NCI-H146 treated with DMSO at 0.1 percent for 48 hours (cell line): ENCODE measurements at regions not wholly inside any gene's neighbourhood (a gene's known extent, or its start where the extent isn't known, plus 50 kb on each side); places are given as distances from the start of the nearest gene placed in this dataset.
"Not testable (repeated sequence)": the region's sequence is repeated elsewhere in the genome, so short reads cannot be mapped to it uniquely, and the experiment has no call there.

Experiments used
- DNase-seq: peaks from one replicate; lab custom pipeline; 2025; ENCODE audit not compliant: unreplicated experiment; lab: John Stamatoyannopoulos, UW

GRCh38 chr2:62654876-62655359 is 50.6 kb upstream of the EHBP1 start:
- no peak for DNase-seq

GRCh38 chr2:62654423-62654791 is 51.1 kb upstream of the EHBP1 start:
- no peak for DNase-seq

GRCh38 chr2:62653582-62654422 is 51.7 kb upstream of the EHBP1 start:
- DNase-seq: no peak

- not testable (repeated sequence) for DNase-seq
Measured at GRCh38 chr2:62649087-62649486, 56.4 kb upstream of the EHBP1 start.

- no peak for DNase-seq
Measured at GRCh38 chr2:62643100-62643471, 62.4 kb upstream of the EHBP1 start.

- DNase-seq: no peak
Measured at GRCh38 chr2:62642429-62643099, 62.9 kb upstream of the EHBP1 start.

GRCh38 chr2:62641936-62642335 is 63.6 kb upstream of the EHBP1 start:
- DNase-seq: no peak

GRCh38 chr2:62641410-62641843 is 64.1 kb upstream of the EHBP1 start:
- DNase-seq: no peak

- no peak for DNase-seq
Measured at GRCh38 chr2:62631160-62632085, 74.1 kb upstream of the EHBP1 start.

- not testable (repeated sequence) for DNase-seq
Measured at GRCh38 chr2:62630206-62630605, 75.3 kb upstream of the EHBP1 start.

- not testable (repeated sequence) for DNase-seq
Measured at GRCh38 chr2:62629310-62629709, 76.2 kb upstream of the EHBP1 start.

- DNase-seq: no peak
Measured at GRCh38 chr2:62627667-62628066, 77.8 kb upstream of the EHBP1 start.

GRCh38 chr2:62624855-62625254 is 80.7 kb upstream of the EHBP1 start:
- DNase-seq: no peak

GRCh38 chr2:62616486-62616885 is 89.0 kb upstream of the EHBP1 start:
- not testable (repeated sequence) for DNase-seq

GRCh38 chr2:62611854-62612253 is 93.7 kb upstream of the EHBP1 start:
- DNase-seq: no peak

GRCh38 chr2:62605471-62605870 is 99.5 kb upstream of the TMEM17 start:
- not testable (repeated sequence) for DNase-seq

GRCh38 chr2:62604336-62604735 is 98.3 kb upstream of the TMEM17 start:
- DNase-seq: no peak

- DNase-seq: no peak
Measured at GRCh38 chr2:62603154-62603712, 97.2 kb upstream of the TMEM17 start.

GRCh38 chr2:62599674-62600410 is 93.8 kb upstream of the TMEM17 start:
- not testable (repeated sequence) for DNase-seq

GRCh38 chr2:62597323-62597722 is 91.3 kb upstream of the TMEM17 start:
- DNase-seq: no peak
